ENCODE measurements at regions not wholly inside any gene's neighbourhood (a gene's known extent, or its start where the extent isn't known, plus 50 kb on each side); places are given as distances from the start of the nearest gene placed in this dataset.

- DNase-seq (ENCODE audit: low read depth), result no peak
These were observed 458.9 kb upstream of the DYNLRB2 start for GRCh38 chr16:80081846-80082245.

GRCh38 chr16:80080287-80080851 lies 460.4 kb upstream of the DYNLRB2 start:
- DNase-seq (ENCODE audit: low read depth), result no peak

GRCh38 chr16:80079072-80079471 lies 461.7 kb upstream of the DYNLRB2 start:
- DNase-seq (ENCODE audit: low read depth), result no peak

GRCh38 chr16:80077696-80078095 lies 463.1 kb upstream of the DYNLRB2 start:
- no peak for DNase-seq (ENCODE audit: low read depth)

GRCh38 chr16:80074329-80074728 lies 466.5 kb upstream of the DYNLRB2 start:
- DNase-seq (ENCODE audit: low read depth), result no peak

- DNase-seq (ENCODE audit: low read depth), result no peak
These were observed 468.8 kb upstream of the DYNLRB2 start for GRCh38 chr16:80071964-80072456.

- DNase-seq (ENCODE audit: low read depth), result no peak
These were observed 466.5 kb upstream of the MAF start for GRCh38 chr16:80066805-80067580.

GRCh38 chr16:80065541-80065940 lies 465.0 kb upstream of the MAF start:
- DNase-seq (ENCODE audit: low read depth), result no peak

GRCh38 chr16:80063713-80064069 lies 463.2 kb upstream of the MAF start:
- no peak for DNase-seq (ENCODE audit: low read depth)

- no peak for DNase-seq (ENCODE audit: low read depth)
These were observed 462.6 kb upstream of the MAF start for GRCh38 chr16:80063031-80063712.

GRCh38 chr16:80062361-80063030 lies 462.0 kb upstream of the MAF start:
- no peak for DNase-seq (ENCODE audit: low read depth)

- DNase-seq (ENCODE audit: low read depth), result no peak
These were observed 459.9 kb upstream of the MAF start for GRCh38 chr16:80060470-80060869.

GRCh38 chr16:80059836-80060235 lies 459.3 kb upstream of the MAF start:
- no peak for DNase-seq (ENCODE audit: low read depth)

- no peak for DNase-seq (ENCODE audit: low read depth)
These were observed 457.7 kb upstream of the MAF start for GRCh38 chr16:80058214-80058613.

GRCh38 chr16:80056324-80056723 lies 455.8 kb upstream of the MAF start:
- no peak for DNase-seq (ENCODE audit: low read depth)

- no peak for DNase-seq (ENCODE audit: low read depth)
These were observed 455.3 kb upstream of the MAF start for GRCh38 chr16:80055831-80056230.

GRCh38 chr16:80054647-80055046 lies 454.1 kb upstream of the MAF start:
- DNase-seq (ENCODE audit: low read depth), result no peak

- no peak for DNase-seq (ENCODE audit: low read depth)
These were observed 450.5 kb upstream of the MAF start for GRCh38 chr16:80051040-80051439.

GRCh38 chr16:80048250-80048649 lies 447.7 kb upstream of the MAF start:
- no peak for DNase-seq (ENCODE audit: low read depth)

GRCh38 chr16:80047842-80048241 lies 447.3 kb upstream of the MAF start:
- no peak for DNase-seq (ENCODE audit: low read depth)

- no peak for DNase-seq (ENCODE audit: low read depth)
These were observed 446.3 kb upstream of the MAF start for GRCh38 chr16:80046848-80047247.

- DNase-seq (ENCODE audit: low read depth), result no peak
These were observed 445.7 kb upstream of the MAF start for GRCh38 chr16:80046261-80046660.

- DNase-seq (ENCODE audit: low read depth), result no peak
These were observed 445.3 kb upstream of the MAF start for GRCh38 chr16:80045861-80046260.

Measured in Daoy (cell line).